Inferior parietal cortex (tissue), 1 donor: ENCODE measurements at regions not wholly inside any gene's neighbourhood (a gene's known extent, or its start where the extent isn't known, plus 50 kb on each side); places are given as distances from the start of the nearest gene placed in this dataset.
"Not testable (repeated sequence)": the region's sequence is repeated elsewhere in the genome, so short reads cannot be mapped to it uniquely, and the experiment has no call there.

Source experiments
- DNase-seq: peaks from one replicate; pipeline ENCODE4 v3.0.0-alpha.2; 2016; ENCODE audit errors: extremely low spot score

- DNase-seq = no peak
Measured at GRCh38 chr20:48405909-48406308, 421.9 kb downstream of the PREX1 start.

GRCh38 chr20:48404598-48404997, 423.2 kb downstream of the PREX1 start:
- no peak for DNase-seq

GRCh38 chr20:48403167-48403761, 424.5 kb downstream of the PREX1 start:
- no peak for DNase-seq

GRCh38 chr20:48401359-48401758, 426.4 kb downstream of the PREX1 start:
- no peak for DNase-seq

GRCh38 chr20:48400009-48400408, 427.8 kb downstream of the PREX1 start:
- DNase-seq = no peak

GRCh38 chr20:48398506-48399449, 429.0 kb downstream of the PREX1 start:
- DNase-seq = no peak

- not testable (repeated sequence) for DNase-seq
Measured at GRCh38 chr20:48396981-48397861, 430.6 kb downstream of the PREX1 start.

- DNase-seq = no peak
Measured at GRCh38 chr20:48395816-48396546, 431.8 kb downstream of the PREX1 start.

- no peak for DNase-seq
Measured at GRCh38 chr20:48394415-48395081, 433.3 kb downstream of the PREX1 start.

- no peak for DNase-seq
Measured at GRCh38 chr20:48393737-48394314, 434.0 kb downstream of the PREX1 start.

GRCh38 chr20:48393311-48393685, 434.5 kb downstream of the PREX1 start:
- DNase-seq = no peak

- DNase-seq = no peak
Measured at GRCh38 chr20:48392407-48393310, 435.1 kb downstream of the PREX1 start.

- no peak for DNase-seq
Measured at GRCh38 chr20:48390981-48391380, 436.8 kb downstream of the PREX1 start.

- no peak for DNase-seq
Measured at GRCh38 chr20:48387675-48388074, 440.1 kb downstream of the PREX1 start.

- no peak for DNase-seq
Measured at GRCh38 chr20:48385527-48385926, 442.3 kb downstream of the PREX1 start.

GRCh38 chr20:48385114-48385513, 442.7 kb downstream of the PREX1 start:
- DNase-seq = no peak

- DNase-seq = no peak
Measured at GRCh38 chr20:48384147-48384818, 443.5 kb downstream of the PREX1 start.

- DNase-seq = no peak
Measured at GRCh38 chr20:48383252-48383651, 444.5 kb downstream of the PREX1 start.

GRCh38 chr20:48382304-48382703, 445.5 kb downstream of the PREX1 start:
- no peak for DNase-seq
